Brain pericyte (primary cell): ENCODE measurements at regions not wholly inside any gene's neighbourhood (a gene's known extent, or its start where the extent isn't known, plus 50 kb on each side); places are given as distances from the start of the nearest gene placed in this dataset.
"Not testable (repeated sequence)": the region's sequence is repeated elsewhere in the genome, so short reads cannot be mapped to it uniquely, and the experiment has no call there.

Source experiments
- DNase-seq: peaks from one replicate; pipeline ENCODE4 v3.0.0-alpha.2; 2012; ENCODE audit warnings: low read depth, low spot score

GRCh38 chr5:71821029-71821428 lies 102.0 kb downstream of the CARTPT start:
- no peak for DNase-seq

GRCh38 chr5:71822065-71822464 lies 103.0 kb downstream of the CARTPT start:
- not testable (repeated sequence) for DNase-seq

DNA sequence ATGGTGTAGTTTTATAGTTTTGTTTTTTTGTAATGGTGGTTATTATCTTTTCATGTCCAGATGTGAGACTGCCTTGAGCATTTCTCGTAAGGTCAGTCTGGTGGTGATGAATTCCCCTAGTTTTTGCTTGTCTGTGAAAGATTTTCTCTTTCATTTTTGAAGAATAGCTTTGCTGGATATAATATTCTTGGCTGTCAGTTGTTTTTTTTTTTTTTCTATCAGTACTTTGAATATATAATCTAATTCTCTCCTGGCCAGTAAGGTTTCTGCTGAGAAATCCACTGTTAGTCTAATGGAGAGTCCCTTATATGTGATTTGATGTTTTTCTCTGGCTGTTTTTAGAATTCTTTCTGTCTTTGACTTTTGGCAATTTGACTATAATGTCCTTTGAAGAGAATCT lies 106.9 kb downstream of the CARTPT start:
- no peak for DNase-seq

- no peak for DNase-seq
Observed at GRCh38 chr5:71828291-71829040, 109.4 kb downstream of the CARTPT start.

- no peak for DNase-seq
Observed at GRCh38 chr5:71829206-71829605, 110.1 kb downstream of the CARTPT start.

DNA sequence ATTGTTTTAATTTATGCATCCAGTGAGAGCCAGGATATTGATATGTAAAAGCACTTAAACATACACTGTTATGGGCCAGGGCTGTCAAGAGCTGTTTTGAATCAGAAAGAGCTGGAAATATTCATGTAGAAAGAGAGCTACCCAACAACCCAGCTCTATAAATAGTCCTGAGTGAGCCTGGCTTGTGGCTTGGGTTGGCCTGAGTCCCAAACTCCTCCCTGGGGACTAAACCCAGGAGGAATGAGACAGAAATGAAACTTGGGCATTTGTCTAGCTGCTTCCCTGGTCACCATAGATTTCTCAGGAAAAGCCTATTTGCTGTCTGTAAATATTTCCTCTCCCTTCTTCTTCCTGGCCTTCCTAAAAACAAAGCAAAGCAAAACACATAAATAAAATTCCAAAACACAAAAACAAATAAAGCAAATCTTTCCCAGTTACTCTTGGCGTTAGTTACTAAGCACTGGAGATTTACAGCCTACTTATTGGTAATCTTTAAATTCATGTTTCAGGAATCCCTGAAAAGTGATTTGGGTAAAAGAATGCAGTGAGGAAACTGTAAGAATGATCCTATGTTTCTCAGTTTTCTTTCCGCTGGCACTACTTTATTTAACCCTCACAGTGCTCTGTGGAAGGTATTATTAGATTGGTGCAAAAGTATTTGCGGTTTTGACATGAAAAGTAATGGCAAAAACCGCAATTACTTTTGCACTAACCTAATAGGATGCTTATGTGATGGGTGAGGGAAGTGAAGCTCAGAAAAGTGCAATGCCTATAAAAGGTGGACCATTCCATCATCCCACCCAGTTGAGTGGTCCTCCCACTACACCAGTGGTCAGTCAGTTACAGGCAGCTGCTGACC lies 111.8 kb downstream of the CARTPT start:
- DNase-seq = peak; percentile 47

DNA sequence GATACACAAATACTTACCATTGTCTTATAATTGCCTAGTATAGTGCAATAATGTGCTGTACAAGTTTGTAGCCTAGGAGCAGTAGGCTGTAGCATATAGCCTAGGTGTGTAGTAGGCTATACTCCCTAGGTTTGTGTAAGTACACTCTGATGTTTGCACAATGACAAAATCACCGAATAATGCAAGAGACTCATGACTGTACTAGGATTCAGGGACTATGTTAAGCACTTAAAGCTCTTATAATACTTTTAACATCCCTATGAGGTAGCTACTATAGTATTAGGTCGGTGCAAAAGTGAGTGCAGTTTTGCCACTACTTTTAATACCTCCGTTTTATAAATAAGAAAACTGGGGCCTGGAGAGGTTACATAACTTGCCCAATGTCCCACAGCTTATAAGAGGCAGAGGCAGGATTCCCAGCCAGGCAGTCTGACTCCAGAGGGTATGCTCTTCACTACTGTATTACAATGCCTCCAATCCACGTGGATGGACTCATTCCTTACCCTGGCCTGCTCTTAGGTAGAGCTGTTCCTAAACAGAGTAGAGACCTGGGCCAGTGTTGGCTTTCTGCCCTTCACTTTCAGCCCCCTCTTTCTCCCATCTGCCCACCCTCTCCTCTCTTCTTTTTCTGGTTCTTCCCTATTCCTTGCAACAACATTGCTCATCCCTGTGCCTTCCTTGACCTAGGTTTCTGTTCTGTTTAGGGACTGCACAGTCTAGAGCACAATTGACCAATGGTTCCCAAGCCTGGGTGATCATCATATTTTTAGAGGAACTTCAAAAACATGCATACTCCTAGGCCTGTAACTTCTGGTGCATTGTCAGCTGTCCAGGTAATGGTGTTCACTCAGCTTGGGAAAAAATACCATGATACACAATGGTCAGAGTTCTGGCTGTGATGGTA lies 114.0 kb downstream of the CARTPT start:
- no peak for DNase-seq

DNA sequence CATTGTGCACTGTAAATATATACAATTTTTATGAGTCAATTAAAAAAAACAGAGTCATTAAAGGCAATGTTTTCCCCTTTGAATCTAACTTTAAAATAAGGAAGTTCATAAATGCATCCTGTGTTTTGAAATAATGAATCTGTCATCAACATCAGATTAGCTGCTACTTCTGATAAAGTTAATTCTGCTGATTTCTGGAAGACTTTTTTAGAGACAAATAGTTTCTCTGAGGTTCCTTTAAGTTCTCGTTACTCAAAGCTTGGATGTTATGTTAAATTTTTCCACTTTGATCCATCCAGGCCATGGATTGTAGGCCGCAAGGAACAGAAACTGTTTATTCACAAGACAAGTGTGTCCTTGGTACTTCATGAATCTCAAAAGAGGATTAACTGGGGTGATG lies 115.5 kb downstream of the CARTPT start:
- no peak for DNase-seq

DNA sequence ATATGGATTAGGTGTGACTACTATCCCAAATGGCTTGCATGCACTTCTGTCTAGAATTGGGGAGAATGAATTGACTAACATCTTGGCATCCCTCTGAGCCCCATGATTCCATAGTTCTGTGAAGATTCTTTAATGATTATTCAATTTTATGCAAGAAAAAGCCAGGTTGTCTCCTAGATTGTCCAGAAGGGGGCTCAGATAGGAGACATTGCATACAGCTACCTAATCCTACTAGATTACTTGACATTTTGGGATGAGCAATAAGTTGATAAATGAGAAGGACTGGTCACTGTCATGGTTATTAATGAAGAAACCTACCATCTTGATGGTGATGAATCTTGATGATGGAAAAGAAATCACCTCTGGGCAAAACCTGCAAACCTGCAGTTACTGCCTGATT lies 117.0 kb downstream of the CARTPT start:
- DNase-seq = no peak

DNA sequence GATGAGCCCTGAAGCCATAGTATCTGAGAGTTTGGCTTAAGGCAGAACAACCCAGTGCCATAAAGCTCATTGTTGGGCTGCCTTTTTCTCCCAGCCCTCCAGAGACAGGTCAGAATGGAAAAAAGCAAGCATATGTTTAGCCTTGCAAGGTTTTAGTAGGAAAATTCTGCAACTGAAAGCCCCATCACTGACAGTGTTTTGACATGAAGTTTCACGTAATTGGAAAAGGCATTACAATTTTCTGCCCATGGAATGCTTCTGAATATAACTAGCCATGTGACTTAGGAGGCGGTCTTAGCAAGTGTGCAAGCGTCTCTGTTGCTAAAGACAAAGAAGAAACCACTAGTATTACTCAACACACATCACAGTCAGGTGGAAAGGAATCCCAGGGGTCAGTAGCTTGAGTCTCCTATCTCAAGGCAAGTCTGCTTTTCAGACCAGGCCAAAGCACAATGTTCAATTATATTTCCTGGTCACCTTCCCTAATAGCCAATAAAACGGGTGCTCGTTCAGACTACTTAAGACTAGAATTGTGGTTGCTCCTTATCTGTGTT lies 117.6 kb downstream of the CARTPT start:
- no peak for DNase-seq

DNA sequence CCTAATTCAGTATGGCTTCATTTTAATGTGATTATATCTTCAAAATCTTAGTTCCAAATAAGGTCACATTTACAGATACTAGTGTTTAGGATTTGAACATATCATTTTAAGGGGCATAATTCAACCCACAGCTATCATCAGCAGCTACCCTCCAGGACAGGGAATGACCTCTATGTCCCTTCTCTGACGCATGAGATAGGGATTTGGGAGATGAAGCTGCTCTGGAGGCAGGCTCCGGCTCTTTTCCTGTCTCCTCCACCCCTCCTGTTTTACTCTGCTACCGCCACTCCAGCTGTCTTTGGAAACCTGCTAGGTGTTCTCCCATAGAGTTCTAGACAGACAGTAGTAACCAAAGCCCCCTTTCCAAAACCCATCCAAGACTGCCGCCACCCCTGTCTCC lies 119.2 kb downstream of the CARTPT start:
- DNase-seq = no peak

GRCh38 chr5:71839096-71839884 lies 120.2 kb downstream of the CARTPT start:
- no peak for DNase-seq

GRCh38 chr5:71841107-71841506 lies 122.0 kb downstream of the CARTPT start:
- DNase-seq = no peak

- DNase-seq = no peak
Observed at GRCh38 chr5:71843111-71843510, 124.0 kb downstream of the CARTPT start.

DNA sequence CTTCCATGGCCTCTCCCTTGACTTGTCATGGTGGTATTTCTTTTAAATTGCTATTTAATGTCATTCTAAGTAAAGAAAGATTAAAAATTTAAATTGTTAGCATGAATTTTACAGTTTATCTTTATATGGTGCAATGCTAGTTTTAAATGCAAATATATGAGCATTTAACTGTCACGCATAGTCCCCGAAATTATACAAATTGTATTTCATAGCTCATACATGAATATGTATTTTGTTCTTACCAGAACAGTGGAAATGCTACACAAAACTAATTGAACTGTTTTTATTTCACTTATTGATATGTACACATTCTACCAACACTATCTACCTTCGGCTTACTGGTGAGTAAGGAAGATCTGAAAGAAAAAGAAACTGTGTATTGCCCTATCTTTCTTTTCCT lies 125.8 kb downstream of the CARTPT start:
- DNase-seq = no peak

DNA sequence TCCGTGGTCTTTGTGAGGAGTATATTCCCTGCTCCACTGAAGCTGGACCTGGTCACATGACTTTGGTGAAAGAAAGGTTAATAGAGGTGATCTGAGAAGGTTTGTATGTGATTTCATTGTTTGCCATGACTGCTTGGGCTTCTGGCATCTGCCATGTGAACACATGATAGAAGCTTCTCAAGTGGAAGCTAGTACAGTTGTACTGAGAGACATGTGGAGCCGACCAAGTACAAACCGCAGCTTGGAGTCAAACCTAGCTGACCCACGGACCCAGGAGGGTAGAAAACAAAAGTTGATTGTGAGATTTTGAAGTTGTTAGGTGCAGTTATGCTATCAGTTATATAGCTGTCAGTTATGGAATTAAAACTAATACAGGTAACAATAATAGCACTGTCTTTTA lies 140.4 kb downstream of the CARTPT start:
- no peak for DNase-seq

DNA sequence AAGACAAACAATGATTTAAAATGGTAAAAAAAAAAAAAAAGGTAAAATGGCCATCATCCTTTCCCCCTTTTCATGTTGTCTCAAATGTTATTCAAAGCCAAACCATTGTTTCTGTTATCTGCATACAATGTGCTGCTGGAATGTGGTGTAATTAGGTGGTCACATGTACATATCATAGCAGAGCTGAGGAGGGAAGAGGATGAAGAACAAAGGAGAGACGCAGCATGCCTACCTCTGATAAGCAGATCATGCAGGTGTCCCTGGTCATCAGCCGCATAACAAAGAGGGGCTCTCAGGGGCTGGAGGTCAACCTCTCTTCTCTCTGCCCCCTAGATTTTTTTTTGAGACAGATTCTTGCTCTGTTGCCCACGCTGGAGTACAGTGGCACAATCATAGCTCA lies 141.0 kb downstream of the CARTPT start:
- DNase-seq = no peak

DNA sequence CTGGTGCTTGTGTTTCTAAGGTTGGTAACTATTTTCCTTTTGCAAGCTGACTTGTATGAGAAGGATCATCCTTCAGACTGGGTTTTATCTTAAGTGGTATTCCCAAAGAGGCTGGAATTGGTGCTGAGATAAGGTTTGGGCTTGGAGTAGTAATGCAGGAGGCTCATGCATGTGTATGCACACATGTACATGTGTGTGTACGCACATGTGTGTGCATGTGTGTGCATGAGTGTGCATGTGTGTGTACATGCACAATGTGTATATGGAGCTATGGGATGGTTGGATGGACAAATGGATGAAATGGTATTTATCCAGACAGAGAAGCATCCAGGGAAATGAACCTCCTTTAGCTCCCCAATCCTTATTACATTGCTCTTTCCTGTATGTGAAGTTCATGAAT lies 142.6 kb downstream of the CARTPT start:
- DNase-seq = no peak

DNA sequence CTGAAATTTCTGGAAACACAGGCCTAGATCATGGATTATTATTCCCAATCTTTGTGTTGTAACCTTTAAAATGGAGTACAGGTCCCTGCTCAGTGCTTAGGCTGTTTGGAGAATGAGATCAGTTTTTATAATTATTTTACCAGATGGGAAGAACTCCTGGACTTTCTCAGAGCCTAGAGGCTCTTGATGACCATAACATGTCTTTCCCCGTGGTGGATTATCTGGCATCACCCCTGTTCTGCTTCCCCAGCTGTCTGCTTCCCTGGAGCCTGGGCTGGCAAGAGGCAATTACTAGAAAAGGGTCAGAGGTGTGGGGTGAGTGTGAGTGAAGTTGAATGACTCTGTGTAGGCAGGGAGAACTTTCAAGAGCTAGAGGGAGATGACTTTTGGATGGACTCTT lies 143.0 kb downstream of the CARTPT start:
- no peak for DNase-seq

DNA sequence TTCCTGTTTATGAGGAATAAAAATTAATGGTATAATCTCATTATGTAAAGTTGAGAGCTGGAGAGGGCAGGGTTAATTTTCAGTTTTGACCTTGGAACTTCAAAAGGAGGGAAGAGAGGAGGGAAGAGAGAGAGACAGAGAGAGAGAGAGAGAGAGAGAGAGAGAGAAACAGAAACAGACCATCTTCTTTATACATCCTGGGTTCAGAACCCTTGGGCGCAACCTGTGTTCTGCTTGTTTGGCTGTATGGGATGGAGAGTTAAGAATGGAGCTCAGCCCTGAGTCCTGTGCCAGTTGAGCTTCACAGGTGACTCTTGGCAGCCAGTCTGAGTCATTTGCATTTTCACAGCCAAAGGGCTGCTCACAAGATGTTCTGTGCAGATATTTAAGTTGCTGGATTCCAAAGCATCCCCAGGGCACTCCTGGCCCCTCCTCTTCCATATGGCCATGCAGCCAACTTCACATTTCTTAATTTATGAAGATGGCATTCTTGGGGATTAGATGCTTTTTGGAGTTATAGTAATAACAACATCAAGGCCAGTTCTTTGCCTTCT lies 143.5 kb downstream of the CARTPT start:
- DNase-seq = no peak
